Neural progenitor cell (in vitro differentiated cells): ENCODE measurements at regions not wholly inside any gene's neighbourhood (a gene's known extent, or its start where the extent isn't known, plus 50 kb on each side); places are given as distances from the start of the nearest gene placed in this dataset.

Experiments used
- DNase-seq: peaks from one replicate; pipeline ENCODE4 v3.0.0-alpha.2; 2016; ENCODE audit warnings: low spot score
- H2AFZ ChIP-seq: fragments of 200-600 bp; sonication (generic); replicated peaks from 2 replicates; pipeline ENCODE4 v1.6.1; 2016; ENCODE audit warnings: antibody characterized with exemption
- H3F3A ChIP-seq: fragments of 200-600 bp; sonication (generic); 2 replicates; pipeline ENCODE4 v1.6.1; 2016; ENCODE audit warnings: antibody characterized with exemption, low read depth
- H3K27ac ChIP-seq: fragments of 200-600 bp; sonication (generic); 2 replicates; pipeline ENCODE4 v1.5.1; 2016; ENCODE audit warnings: mild to moderate bottlenecking
- H3K27me3 ChIP-seq: fragments of 200-600 bp; sonication (generic); 2 replicates; pipeline ENCODE4 v1.6.1; 2016; ENCODE audit warnings: mild to moderate bottlenecking, moderate library complexity
- H3K36me3 ChIP-seq: fragments of 200-600 bp; sonication (generic); 2 replicates; pipeline ENCODE4 v1.5.1; 2016
- H3K4me1 ChIP-seq: fragments of 200-600 bp; sonication (generic); 2 replicates; pipeline ENCODE4 v1.6.1; 2016; ENCODE audit warnings: mixed run types
- H3K4me2 ChIP-seq: fragments of 200-600 bp; sonication (generic); 2 replicates; pipeline ENCODE4 v1.6.1; 2016
- H3K4me3 ChIP-seq: fragments of 200-600 bp; sonication (generic); 2 replicates; pipeline ENCODE4 v1.5.1; 2016
- H3K79me2 ChIP-seq: fragments of 200-600 bp; sonication (generic); 2 replicates; pipeline ENCODE4 v1.6.1; 2016; ENCODE audit warnings: low read depth
- H3K9ac ChIP-seq: fragments of 200-600 bp; sonication (generic); 2 replicates; pipeline ENCODE4 v1.6.1; 2016
- H3K9me3 ChIP-seq: fragments of 200-600 bp; sonication (generic); 2 replicates; pipeline ENCODE4 v1.5.1; 2016; ENCODE audit warnings: low read depth
- H4K20me1 ChIP-seq: fragments of 200-600 bp; sonication (generic); 2 replicates; pipeline ENCODE4 v1.6.1; 2016; ENCODE audit warnings: low read depth
- H3K27ac Mint-ChIP-seq: 3 replicates; pipeline ENCODE4 v1.8.0; 2021; ENCODE audit warnings: mixed read lengths
- H3K27me3 Mint-ChIP-seq: 2 replicates; pipeline ENCODE4 v1.8.0; 2022; ENCODE audit warnings: low read depth, mild to moderate bottlenecking, inconsistent platforms, moderate library complexity, mixed read lengths; ENCODE audit not compliant: insufficient read depth
- H3K36me3 Mint-ChIP-seq: 3 replicates; pipeline ENCODE4 v1.8.0; 2021; ENCODE audit warnings: mixed read lengths
- H3K4me1 Mint-ChIP-seq: 3 replicates; pipeline ENCODE4 v1.8.0; 2021; ENCODE audit warnings: mixed read lengths
- H3K4me3 Mint-ChIP-seq: 3 replicates; pipeline ENCODE4 v1.8.0; 2021; ENCODE audit warnings: mild to moderate bottlenecking, moderate library complexity, mixed read lengths
- H3K9me3 Mint-ChIP-seq: 3 replicates; pipeline ENCODE4 v1.8.0; 2020; ENCODE audit warnings: mixed read lengths
- EZH2 ChIP-seq: fragments of 200-600 bp; sonication (generic); IDR thresholded peaks from 2 replicates; pipeline ENCODE4 v1.6.1; 2017; ENCODE audit warnings: antibody characterized with exemption, mild to moderate bottlenecking, moderate library complexity
- EZH2phosphoT487 ChIP-seq: fragments of 200-600 bp; sonication (generic); IDR thresholded peaks from 2 replicates; pipeline ENCODE4 v1.6.1; 2017; ENCODE audit warnings: antibody characterized with exemption
- TF ChIP-seq, protein P1 (sequence below): fragments of 200-600 bp; sonication (generic); IDR thresholded peaks from 2 replicates; pipeline ENCODE4 v1.5.1; 2017; ENCODE audit warnings: antibody characterized with exemption, mild to moderate bottlenecking

DNA sequence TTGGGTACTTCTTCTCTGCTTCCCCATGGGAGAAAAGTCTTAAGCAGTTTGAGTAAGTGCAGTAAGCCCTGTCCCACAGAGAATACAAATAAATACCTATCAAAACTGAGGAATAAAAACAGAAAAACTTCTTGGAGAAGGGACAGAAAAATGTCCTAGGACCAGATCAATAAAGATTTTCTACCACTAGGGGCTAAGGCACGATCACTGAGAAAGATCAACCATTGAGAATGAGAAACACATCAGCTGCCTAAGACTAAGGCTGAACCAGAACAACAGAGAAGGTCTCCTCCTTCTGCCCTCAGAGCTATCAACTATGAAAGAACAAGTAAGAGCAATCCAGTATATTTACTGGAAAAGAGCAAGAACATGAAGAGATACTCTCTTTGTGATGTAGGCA, 763.6 kb upstream of the LRRTM1 start:
- Histone ChIP-seq H2AFZ (no peak overlapping the region), H3K4me1 (no peaks in the 10 kb centered on the region), H3K9me3 (no peaks in the 10 kb centered on the region), H3K79me2 (no peaks in the 10 kb centered on the region), H3K4me3 (no peak overlapping the region), H3F3A (no peaks in the 10 kb centered on the region), H3K9ac (no peak overlapping the region), H3K36me3 (no peaks in the 10 kb centered on the region), H4K20me1 (no peaks in the 10 kb centered on the region), H3K27ac (no peak overlapping the region), H3K27me3 (no peaks in the 10 kb centered on the region), H3K4me2 (no peak overlapping the region)
- H3K9me3 Mint-ChIP-seq, result no peaks in the 10 kb centered on the region
- H3K27me3 Mint-ChIP-seq, result no peaks in the 10 kb centered on the region
- no peak for TF ChIP-seq EZH2
- no peak for TF ChIP-seq EZH2phosphoT487
- TF ChIP-seq, protein P1, sequence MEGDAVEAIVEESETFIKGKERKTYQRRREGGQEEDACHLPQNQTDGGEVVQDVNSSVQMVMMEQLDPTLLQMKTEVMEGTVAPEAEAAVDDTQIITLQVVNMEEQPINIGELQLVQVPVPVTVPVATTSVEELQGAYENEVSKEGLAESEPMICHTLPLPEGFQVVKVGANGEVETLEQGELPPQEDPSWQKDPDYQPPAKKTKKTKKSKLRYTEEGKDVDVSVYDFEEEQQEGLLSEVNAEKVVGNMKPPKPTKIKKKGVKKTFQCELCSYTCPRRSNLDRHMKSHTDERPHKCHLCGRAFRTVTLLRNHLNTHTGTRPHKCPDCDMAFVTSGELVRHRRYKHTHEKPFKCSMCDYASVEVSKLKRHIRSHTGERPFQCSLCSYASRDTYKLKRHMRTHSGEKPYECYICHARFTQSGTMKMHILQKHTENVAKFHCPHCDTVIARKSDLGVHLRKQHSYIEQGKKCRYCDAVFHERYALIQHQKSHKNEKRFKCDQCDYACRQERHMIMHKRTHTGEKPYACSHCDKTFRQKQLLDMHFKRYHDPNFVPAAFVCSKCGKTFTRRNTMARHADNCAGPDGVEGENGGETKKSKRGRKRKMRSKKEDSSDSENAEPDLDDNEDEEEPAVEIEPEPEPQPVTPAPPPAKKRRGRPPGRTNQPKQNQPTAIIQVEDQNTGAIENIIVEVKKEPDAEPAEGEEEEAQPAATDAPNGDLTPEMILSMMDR, result peak; percentile 25
- DNase-seq, result no peak
- no peaks in the 10 kb centered on the region for H3K36me3 Mint-ChIP-seq
- H3K27ac Mint-ChIP-seq, result no peak overlapping the region
- H3K4me3 Mint-ChIP-seq, result no peak overlapping the region
- no peaks in the 10 kb centered on the region for H3K4me1 Mint-ChIP-seq

DNA sequence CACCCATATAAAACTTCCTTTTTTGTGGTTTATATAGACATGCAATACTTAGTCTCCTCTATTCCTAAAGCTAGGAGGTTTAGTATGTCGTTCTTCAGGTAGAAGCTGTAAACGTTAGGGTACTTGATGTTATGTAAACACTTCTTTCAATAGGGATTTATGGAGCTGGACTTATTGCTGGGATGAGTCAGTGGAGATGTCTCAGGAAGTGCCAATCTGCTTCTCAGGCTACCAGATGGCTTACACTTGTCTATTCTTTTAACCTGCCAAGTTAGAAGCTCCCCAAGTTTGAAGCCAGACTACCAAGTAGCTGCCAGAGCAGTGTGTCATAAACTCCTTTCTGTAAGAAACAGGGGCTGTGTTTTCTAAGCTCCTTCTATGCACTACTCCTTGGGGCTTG, 756.5 kb upstream of the LRRTM1 start:
- Histone ChIP-seq H3K9me3 (peaks cover 4% of the 10 kb centered on the region), H3F3A (no peaks in the 10 kb centered on the region), H3K9ac (no peak overlapping the region), H4K20me1 (no peaks in the 10 kb centered on the region), H3K4me2 (no peak overlapping the region), H3K36me3 (no peaks in the 10 kb centered on the region), H3K27me3 (no peaks in the 10 kb centered on the region), H3K4me3 (no peak overlapping the region), H2AFZ (no peak overlapping the region), H3K4me1 (no peaks in the 10 kb centered on the region), H3K27ac (no peak overlapping the region), H3K79me2 (no peaks in the 10 kb centered on the region)
- TF ChIP-seq EZH2 (no peak), EZH2phosphoT487 (no peak)
- TF ChIP-seq, protein P1, result no peak
- H3K27ac Mint-ChIP-seq, result no peak overlapping the region
- no peak overlapping the region for H3K4me3 Mint-ChIP-seq
- no peak for DNase-seq
- no peaks in the 10 kb centered on the region for H3K4me1 Mint-ChIP-seq
- no peaks in the 10 kb centered on the region for H3K36me3 Mint-ChIP-seq
- H3K27me3 Mint-ChIP-seq, result no peaks in the 10 kb centered on the region
- peaks cover 2% of the 10 kb centered on the region for H3K9me3 Mint-ChIP-seq

DNA sequence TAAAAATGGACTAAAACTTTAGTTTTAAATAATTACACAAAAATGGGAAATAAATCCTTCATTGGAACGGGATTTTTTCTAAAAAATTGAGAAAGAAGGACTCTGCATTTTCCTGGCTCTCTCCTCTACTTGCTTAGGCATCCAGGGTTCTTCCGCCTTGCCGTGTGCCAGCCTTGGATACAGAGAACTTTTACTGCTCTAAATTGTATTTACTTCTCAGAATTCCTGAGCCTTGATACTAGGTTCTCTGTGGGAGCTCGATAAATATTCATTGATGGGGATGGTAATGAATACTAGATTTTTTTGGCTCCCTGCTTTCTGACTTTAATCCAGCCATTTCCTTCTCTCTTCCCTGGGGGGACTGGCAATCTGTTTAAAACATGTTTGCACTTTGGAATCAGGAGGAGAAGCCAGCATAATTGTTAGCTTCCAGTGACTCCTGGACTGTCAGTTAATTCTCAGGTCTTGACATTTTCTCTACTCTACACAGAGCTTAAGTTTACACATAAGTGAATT, 746.1 kb upstream of the LRRTM1 start:
- Mint-ChIP-seq H3K27ac (no peak overlapping the region), H3K27me3 (no peaks in the 10 kb centered on the region), H3K4me3 (no peak overlapping the region), H3K36me3 (no peaks in the 10 kb centered on the region), H3K9me3 (no peaks in the 10 kb centered on the region), H3K4me1 (peaks cover 7% of the 10 kb centered on the region)
- H3K4me1 ChIP-seq, result no peaks in the 10 kb centered on the region
- H2AFZ ChIP-seq, result no peak overlapping the region
- H3K4me2 ChIP-seq, result no peak overlapping the region
- H3F3A ChIP-seq, result no peaks in the 10 kb centered on the region
- no peak overlapping the region for H3K27ac ChIP-seq
- H3K27me3 ChIP-seq, result no peaks in the 10 kb centered on the region
- H4K20me1 ChIP-seq, result no peaks in the 10 kb centered on the region
- no peak overlapping the region for H3K4me3 ChIP-seq
- H3K36me3 ChIP-seq, result no peaks in the 10 kb centered on the region
- no peaks in the 10 kb centered on the region for H3K9me3 ChIP-seq
- no peak for DNase-seq
- TF ChIP-seq EZH2, result no peak
- TF ChIP-seq, protein P1, result no peak
- no peak for TF ChIP-seq EZH2phosphoT487
- no peaks in the 10 kb centered on the region for H3K79me2 ChIP-seq
- no peak overlapping the region for H3K9ac ChIP-seq
